K562 (cell line): ENCODE measurements at regions not wholly inside any gene's neighbourhood (a gene's known extent, or its start where the extent isn't known, plus 50 kb on each side); places are given as distances from the start of the nearest gene placed in this dataset.

Source experiments
- ATAC-seq: fragments of 200-7000 bp; cut with Tn5 transposase; 3 replicates; pipeline ENCODE4 v1.9.1; 2020; ENCODE audit warnings: moderate library complexity
- BruUV-seq: library from RNA; stranded (reverse); fragments of 400-500 nt; replicated peaks from 2 replicates; lab custom pipeline; 2021; lab: Mats Ljungman, UMichigan
- CTCF ChIA-PET: fragments of 300-600 bp; formaldehyde crosslinking; extraction: SDS; loops from one replicate; lab custom pipeline; 2021; ENCODE audit warnings: low intra/inter-chr PET ratio; lab: Yijun Ruan, JAX
- POLR2A ChIA-PET: fragments of 300-600, 350-650 bp; sonication (Branson Sonifier 250); formaldehyde crosslinking; extraction: SDS; loops from one replicate; lab custom pipeline; 2021; ENCODE audit warnings: antibody characterized with exemption, inconsistent platforms; lab: Yijun Ruan, JAX
- DNase-seq, 4 experiments: peaks; one replicate each; pipeline versions ENCODE4 v3.0.0 to v3.0.0-alpha.2; 2011 to 2018; ENCODE audit warnings: low spot score in 3 of 4, mixed read lengths in 3 of 4; ENCODE audit errors: extremely low read depth in 1 of 4
- FAIRE-seq: peaks from 2 replicates; lab custom pipeline; 2011; peaks lifted over from hg19 to GRCh38; lab: Jason Lieb, UNC
- H2AFZ ChIP-seq: 2 replicates; pipeline ENCODE4 v1.6.0; 2011; ENCODE audit warnings: low read depth, low read length, control low read depth, inconsistent platforms
- H3K27ac ChIP-seq: fragments of 200-600 bp; 3 replicates; pipeline ENCODE4 v1.8.0; 2011; ENCODE audit warnings: low read depth, mild to moderate bottlenecking, control low read depth, inconsistent platforms, low read length, moderate library complexity, mixed read lengths; ENCODE audit errors: extremely low read depth
- H3K27me3 ChIP-seq, 2 experiments: fragments of 300-600 bp in 1 of 2; 2 replicates in 1 of 2; 3 replicates in 1 of 2; pipeline versions ENCODE4 v1.6.0 to v1.8.0; 2011; ENCODE audit warnings: inconsistent platforms in 2 of 2, low read length in 2 of 2, mild to moderate bottlenecking in 1 of 2, mixed read lengths in 1 of 2, moderate library complexity in 1 of 2; ENCODE audit not compliant: control insufficient read depth in 2 of 2, insufficient read depth in 2 of 2
- H3K36me3 ChIP-seq: fragments of 300-600 bp; 3 replicates; pipeline ENCODE4 v1.8.0; 2011; ENCODE audit warnings: mild to moderate bottlenecking, low read length, inconsistent platforms; ENCODE audit not compliant: control insufficient read depth, insufficient read depth
- H3K4me1 ChIP-seq, 2 experiments: fragments of 200-600 bp in 1 of 2; replicated peaks in 1 of 2; 2 replicates in 1 of 2; 3 replicates in 1 of 2; pipeline versions ENCODE4 v1.5.1 to v1.8.0; 2011; ENCODE audit warnings: inconsistent platforms in 2 of 2, low read length in 2 of 2, mild to moderate bottlenecking in 1 of 2, mixed read lengths in 1 of 2, moderate library complexity in 1 of 2; ENCODE audit not compliant: control insufficient read depth in 2 of 2, insufficient read depth in 2 of 2
- H3K4me2 ChIP-seq: 2 replicates; pipeline ENCODE4 v1.6.1; 2011; ENCODE audit warnings: low read length, control low read depth, inconsistent platforms, mixed read lengths; ENCODE audit not compliant: insufficient read depth
- H3K4me3 ChIP-seq: fragments of 200-600 bp; sonication (generic), shearing (Covaris generic); 2 replicates; pipeline ENCODE4 v1.5.1; 2016; ENCODE audit warnings: control low read depth, inconsistent platforms
- H3K79me2 ChIP-seq: fragments of 200-600 bp; 3 replicates; pipeline ENCODE4 v1.8.0; 2011; ENCODE audit warnings: low read length, inconsistent platforms; ENCODE audit not compliant: control insufficient read depth, insufficient read depth
- H3K9ac ChIP-seq, 2 experiments: 2 replicates each; pipeline versions ENCODE4 v1.6.0 to v1.6.1; 2011; ENCODE audit warnings: low read depth in 2 of 2, low read length in 2 of 2, control low read depth in 1 of 2, inconsistent platforms in 1 of 2, mild to moderate bottlenecking in 1 of 2, mixed read lengths in 1 of 2; ENCODE audit not compliant: insufficient read depth in 1 of 2
- H3K9me1 ChIP-seq: one replicate; pipeline ENCODE4 v1.6.0; 2011; ENCODE audit warnings: inconsistent platforms, mild to moderate bottlenecking, low read length, moderate library complexity; ENCODE audit not compliant: control insufficient read depth, insufficient read depth
- H3K9me3 ChIP-seq: replicated peaks from 2 replicates; pipeline ENCODE4 v1.5.1; 2011; ENCODE audit warnings: low read depth, low read length, inconsistent platforms; ENCODE audit not compliant: control insufficient read depth, insufficient read depth
- H4K20me1 ChIP-seq: replicated peaks from 2 replicates; pipeline ENCODE4 v1.6.1; 2011; ENCODE audit warnings: low read length, inconsistent platforms, mixed read lengths; ENCODE audit not compliant: control insufficient read depth, insufficient read depth
- ARID2 ChIP-seq: fragments of 450-650 bp; IDR thresholded peaks from 2 replicates; pipeline ENCODE4 v1.6.1; 2017; ENCODE audit warnings: antibody characterized with exemption, mild to moderate bottlenecking
- BMI1 ChIP-seq: fragments of 150-350 bp; IDR thresholded peaks from 2 replicates; pipeline ENCODE4 v1.6.1; 2014; ENCODE audit warnings: low read length
- CBX8 ChIP-seq: fragments of 200-600 bp; sonication (generic); IDR thresholded peaks from 2 replicates; pipeline ENCODE4 v1.6.1; 2012; ENCODE audit warnings: borderline replicate concordance, mixed run types, low read depth, mild to moderate bottlenecking, moderate library complexity, mixed read lengths, low read length, control low read depth, inconsistent platforms; ENCODE audit not compliant: poor library complexity, severe bottlenecking; ENCODE audit errors: extremely low read depth
- CREB1 ChIP-seq, 2 experiments: sonication (generic) in 1 of 2; formaldehyde crosslinking in 1 of 2; IDR thresholded peaks; 2 replicates each; pipeline versions ENCODE4 v1.6.1 to v1.8.0; 2012 to 2022; ENCODE audit warnings: inconsistent platforms in 1 of 2, mild to moderate bottlenecking in 1 of 2, missing genetic modification reagents in 1 of 2, moderate library complexity in 1 of 2
- EP300 ChIP-seq: IDR thresholded peaks from 2 replicates; pipeline ENCODE4 v1.6.1; 2012; ENCODE audit warnings: low read length, improper control_type of control experiment
- ETV1 ChIP-seq: fragments of 450-650 bp; conservative IDR thresholded peaks from 2 replicates; pipeline ENCODE4 v1.6.1; 2016; ENCODE audit warnings: missing genetic modification characterization, control low read depth, low read depth, missing compliant biosample characterization
- FUS ChIP-seq: fragments of 200-400 bp; formaldehyde crosslinking; optimal IDR thresholded peaks from 2 replicates; pipeline ENCODE3; 2017; ENCODE audit warnings: low read depth, low read length
- KHSRP ChIP-seq: fragments of 450-650 bp; IDR thresholded peaks from 2 replicates; pipeline ENCODE4 v1.6.1; 2017
- L3MBTL2 ChIP-seq: fragments of 450-650 bp; IDR thresholded peaks from 2 replicates; pipeline ENCODE4 v1.6.1; 2016; ENCODE audit warnings: mild to moderate bottlenecking, moderate library complexity
- MAFF ChIP-seq: IDR thresholded peaks from 2 replicates; pipeline ENCODE4 v1.6.1; 2012; ENCODE audit warnings: low read length, improper control_type of control experiment
- MYC ChIP-seq, 2 experiments: fragments of 250-450 bp in 1 of 2; sonication (Bioruptor Pico) in 1 of 2; IDR thresholded peaks; 2 replicates each; pipeline versions ENCODE4 v1.5.1 to v1.6.1; 2012 to 2021; ENCODE audit warnings: low read depth in 2 of 2, borderline replicate concordance in 1 of 2, improper control_type of control experiment in 1 of 2, low read length in 1 of 2, mild to moderate bottlenecking in 1 of 2, moderate library complexity in 1 of 2
- NFIX ChIP-seq: fragments of 250-450 bp; sonication (Bioruptor Pico); IDR thresholded peaks from 2 replicates; pipeline ENCODE4 v1.4.0; 2020; ENCODE audit warnings: low read depth, mild to moderate bottlenecking, moderate library complexity
- NR3C1 ChIP-seq: sonication (generic); formaldehyde crosslinking; IDR thresholded peaks from 2 replicates; pipeline ENCODE4 v1.8.1; 2022; ENCODE audit warnings: missing genetic modification reagents
- POU5F1 ChIP-seq: fragments of 150-350 bp; IDR thresholded peaks from 2 replicates; pipeline ENCODE4 v1.6.1; 2014; ENCODE audit warnings: borderline replicate concordance, low read length, low read depth, mild to moderate bottlenecking; ENCODE audit not compliant: partially characterized antibody
- TAF1 ChIP-seq: IDR thresholded peaks from 2 replicates; pipeline ENCODE4 v1.6.1; 2011; ENCODE audit warnings: mild to moderate bottlenecking, low read length, moderate library complexity; ENCODE audit not compliant: insufficient read depth, control insufficient read depth, severe bottlenecking; ENCODE audit errors: extremely low read depth
- ZNF408 ChIP-seq: fragments of 250-450 bp; sonication (Bioruptor Pico); IDR thresholded peaks from 2 replicates; pipeline ENCODE4 v1.4.0; 2020; ENCODE audit warnings: low read depth, mild to moderate bottlenecking, moderate library complexity
- WGBS: fragments of 100-300 bp; shearing (Covaris generic); methylation state at CpG from one replicate; pipeline ENCODE4 v1.1.6; 2016; ENCODE audit warnings: low coverage, mixed read lengths; ENCODE audit not compliant: insufficient coverage; ENCODE audit errors: missing lambda C conversion rate; 5-methylcytosine and 5-hydroxymethylcytosine counted together
- in situ Hi-C: fragments of 300-500 bp; cut with MboI; formaldehyde crosslinking; loops from 4 replicates; pipeline ENCODE4 v1.15.0; 2018; ENCODE audit warnings: inconsistent platforms, mixed read lengths
- intact Hi-C: fragments of 100-400 bp; cut with micrococcal nuclease; formaldehyde crosslinking; loops from 2 replicates; pipeline ENCODE4 v1.14.2; 2022
- TF ChIP-seq, protein P1 (sequence below): IDR thresholded peaks from 2 replicates; pipeline ENCODE4 v1.6.1; 2014; ENCODE audit warnings: antibody characterized with exemption
- TF ChIP-seq, protein P2 (sequence below): sonication (generic); IDR thresholded peaks from 2 replicates; pipeline ENCODE4 v1.6.1; 2016

GRCh38 chr14:40487824-40488223, 1055.6 kb upstream of the FBXO33 start:
- H3K9ac ChIP-seq = no peak overlapping the region
- intact Hi-C loops = no loop called here
- TF ChIP-seq FUS (no peak), ARID2 (no peak), ZNF408 (CRISPR knock-in tag) (no peak), CREB1 (IDR thresholded peaks at IDR 0.05) (no peak), CREB1 (CRISPR knock-in tag; IDR thresholded peaks at IDR 0.05) (no peak), NFIX (CRISPR knock-in tag) (no peak), KHSRP (no peak), NR3C1 (no peak), POU5F1 (no peak), CBX8 (no peak), BMI1 (no peak), MYC (IDR thresholded peaks at IDR 0.05; ENCODE audit: low read depth, low read length) (no peak), MYC (CRISPR knock-in tag; IDR thresholded peaks at IDR 0.05; ENCODE audit: borderline replicate concordance, low read depth) (no peak), TAF1 (no peak), EP300 (no peak), L3MBTL2 (no peak), ETV1 (tag) (no peak), MAFF (no peak)
- TF ChIP-seq, protein P1, sequence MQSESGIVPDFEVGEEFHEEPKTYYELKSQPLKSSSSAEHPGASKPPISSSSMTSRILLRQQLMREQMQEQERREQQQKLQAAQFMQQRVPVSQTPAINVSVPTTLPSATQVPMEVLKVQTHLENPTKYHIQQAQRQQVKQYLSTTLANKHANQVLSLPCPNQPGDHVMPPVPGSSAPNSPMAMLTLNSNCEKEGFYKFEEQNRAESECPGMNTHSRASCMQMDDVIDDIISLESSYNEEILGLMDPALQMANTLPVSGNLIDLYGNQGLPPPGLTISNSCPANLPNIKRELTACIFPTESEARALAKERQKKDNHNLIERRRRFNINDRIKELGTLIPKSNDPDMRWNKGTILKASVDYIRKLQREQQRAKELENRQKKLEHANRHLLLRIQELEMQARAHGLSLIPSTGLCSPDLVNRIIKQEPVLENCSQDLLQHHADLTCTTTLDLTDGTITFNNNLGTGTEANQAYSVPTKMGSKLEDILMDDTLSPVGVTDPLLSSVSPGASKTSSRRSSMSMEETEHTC = no peak
- TF ChIP-seq, protein P2, sequence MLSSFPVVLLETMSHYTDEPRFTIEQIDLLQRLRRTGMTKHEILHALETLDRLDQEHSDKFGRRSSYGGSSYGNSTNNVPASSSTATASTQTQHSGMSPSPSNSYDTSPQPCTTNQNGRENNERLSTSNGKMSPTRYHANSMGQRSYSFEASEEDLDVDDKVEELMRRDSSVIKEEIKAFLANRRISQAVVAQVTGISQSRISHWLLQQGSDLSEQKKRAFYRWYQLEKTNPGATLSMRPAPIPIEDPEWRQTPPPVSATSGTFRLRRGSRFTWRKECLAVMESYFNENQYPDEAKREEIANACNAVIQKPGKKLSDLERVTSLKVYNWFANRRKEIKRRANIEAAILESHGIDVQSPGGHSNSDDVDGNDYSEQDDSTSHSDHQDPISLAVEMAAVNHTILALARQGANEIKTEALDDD = no peak
- TF ChIP-seq, all 486 proteins: peak for 0
- H3K4me1 ChIP-seq = no peaks in the 10 kb centered on the region
- no peak for ATAC-seq
- FAIRE-seq = no peak
- H2AFZ ChIP-seq = no peak overlapping the region
- ChIA-PET CTCF (no interaction called here), POLR2A (no interaction called here)
- no TSS peak for BruUV-seq
- no peak for DNase-seq
- no peaks in the 10 kb centered on the region for H3K27me3 ChIP-seq
- no peaks in the 10 kb centered on the region for H4K20me1 ChIP-seq
- no peaks in the 10 kb centered on the region for H3K9me3 ChIP-seq
- no peaks in the 10 kb centered on the region for H3K79me2 ChIP-seq
- no peak overlapping the region for H3K4me3 ChIP-seq
- 0% methylated on average over 1 of the region's 1 CpG for WGBS
- H3K27ac ChIP-seq = no peak overlapping the region
- no peak overlapping the region for H3K4me2 ChIP-seq
- H3K9me1 ChIP-seq = no peaks in the 10 kb centered on the region
- in situ Hi-C loops = no loop called here
- no peaks in the 10 kb centered on the region for H3K36me3 ChIP-seq
